ENCODE measurements at regions not wholly inside any gene's neighbourhood (a gene's known extent, or its start where the extent isn't known, plus 50 kb on each side); places are given as distances from the start of the nearest gene placed in this dataset.
"Not testable (repeated sequence)": the region's sequence is repeated elsewhere in the genome, so short reads cannot be mapped to it uniquely, and the experiment has no call there.

GRCh38 chr5:109982966-109983534 lies 293.3 kb downstream of the MAN2A1 start:
- no peak for ATAC-seq (ENCODE audit: poor library complexity)
- DNase-seq: no peak
- intact Hi-C loops (cut with DNase I): no loop called here

GRCh38 chr5:109986726-109987125 lies 297.0 kb downstream of the MAN2A1 start:
- intact Hi-C loops (cut with DNase I): no loop called here
- DNase-seq (no peak), ATAC-seq (ENCODE audit: poor library complexity) (no peak)

DNA sequence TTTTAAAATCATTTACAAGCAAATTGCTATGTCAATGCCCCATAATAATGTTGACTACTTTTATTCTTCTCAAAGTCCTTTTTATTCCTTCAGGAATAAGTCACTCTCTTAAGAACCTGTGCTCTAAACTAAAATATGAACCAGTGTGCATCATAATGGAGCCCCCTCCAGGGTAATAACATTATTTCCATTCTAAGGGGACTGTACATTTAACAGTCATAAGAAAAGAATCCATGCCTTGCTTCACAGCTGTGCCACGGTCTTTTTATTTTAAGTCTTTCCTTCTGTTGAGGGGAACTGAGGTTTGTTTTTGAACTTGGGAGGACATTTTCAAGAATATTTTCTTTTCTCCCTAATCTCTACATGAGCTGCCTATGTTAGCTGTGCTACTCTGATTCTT lies 297.6 kb downstream of the MAN2A1 start:
- ATAC-seq (ENCODE audit: poor library complexity) (no peak), DNase-seq (no peak)
- intact Hi-C loops (cut with DNase I): no loop called here

DNA sequence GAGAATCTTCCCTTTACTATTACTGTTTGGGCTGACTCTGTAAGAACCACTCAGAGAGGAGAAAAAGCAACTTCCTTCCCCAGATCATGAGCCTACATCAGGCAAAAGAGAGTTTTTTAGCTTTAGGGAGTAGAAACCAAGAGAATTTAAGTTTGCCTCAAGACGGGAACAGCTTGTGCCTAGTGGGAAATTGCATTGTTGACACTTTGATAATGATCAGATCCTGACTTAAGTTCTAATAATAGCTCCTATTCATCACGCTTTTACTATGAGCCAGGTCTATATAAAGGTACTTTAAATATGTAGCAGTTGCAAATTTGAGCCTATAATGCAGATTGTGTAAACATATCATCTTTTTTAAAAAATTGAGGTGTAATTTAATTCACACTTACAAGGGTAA lies 298.2 kb downstream of the MAN2A1 start:
- no peak for DNase-seq
- ATAC-seq (ENCODE audit: poor library complexity): peak; percentile 48
- intact Hi-C loops (cut with DNase I): no loop called here

GRCh38 chr5:109989161-109989560 lies 299.4 kb downstream of the MAN2A1 start:
- intact Hi-C loops (cut with DNase I): no loop called here
- DNase-seq (no peak), ATAC-seq (ENCODE audit: poor library complexity) (no peak)

GRCh38 chr5:109989994-109990722 lies 300.4 kb downstream of the MAN2A1 start:
- intact Hi-C loops (cut with DNase I): no loop called here
- DNase-seq: no peak
- ATAC-seq (ENCODE audit: poor library complexity): no peak

DNA sequence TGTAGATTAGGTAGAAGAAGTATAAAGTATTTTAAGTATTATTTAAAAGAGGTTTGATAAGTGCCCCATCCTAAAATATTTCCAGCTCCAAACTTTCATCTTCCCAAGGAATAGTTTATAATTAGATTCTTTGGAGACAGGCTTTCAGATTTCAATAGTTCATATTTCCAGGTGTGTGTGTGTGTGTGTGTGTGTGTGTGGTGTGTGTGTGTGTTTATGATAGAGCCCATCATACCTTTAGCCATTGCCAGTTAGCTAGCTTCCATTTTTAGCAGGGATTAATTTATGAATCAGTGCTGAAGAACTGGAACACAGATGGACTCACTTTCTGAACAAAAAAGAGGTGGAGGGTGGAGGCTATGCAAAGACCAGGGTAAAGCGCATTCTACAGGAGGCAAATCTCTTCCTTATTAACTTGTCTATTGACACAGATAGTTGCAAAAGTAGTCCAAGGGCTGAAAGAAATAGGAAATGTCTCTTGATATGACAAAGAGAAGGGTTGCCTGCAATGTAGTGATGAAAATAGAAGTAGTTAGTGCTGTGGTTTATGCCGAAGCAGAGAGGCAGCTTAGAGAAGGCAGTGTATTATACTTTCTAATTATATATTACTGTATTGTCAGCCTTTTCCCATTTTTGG lies 301.1 kb downstream of the MAN2A1 start:
- no peak for ATAC-seq (ENCODE audit: poor library complexity)
- no peak for DNase-seq
- intact Hi-C loops (cut with DNase I): no loop called here

DNA sequence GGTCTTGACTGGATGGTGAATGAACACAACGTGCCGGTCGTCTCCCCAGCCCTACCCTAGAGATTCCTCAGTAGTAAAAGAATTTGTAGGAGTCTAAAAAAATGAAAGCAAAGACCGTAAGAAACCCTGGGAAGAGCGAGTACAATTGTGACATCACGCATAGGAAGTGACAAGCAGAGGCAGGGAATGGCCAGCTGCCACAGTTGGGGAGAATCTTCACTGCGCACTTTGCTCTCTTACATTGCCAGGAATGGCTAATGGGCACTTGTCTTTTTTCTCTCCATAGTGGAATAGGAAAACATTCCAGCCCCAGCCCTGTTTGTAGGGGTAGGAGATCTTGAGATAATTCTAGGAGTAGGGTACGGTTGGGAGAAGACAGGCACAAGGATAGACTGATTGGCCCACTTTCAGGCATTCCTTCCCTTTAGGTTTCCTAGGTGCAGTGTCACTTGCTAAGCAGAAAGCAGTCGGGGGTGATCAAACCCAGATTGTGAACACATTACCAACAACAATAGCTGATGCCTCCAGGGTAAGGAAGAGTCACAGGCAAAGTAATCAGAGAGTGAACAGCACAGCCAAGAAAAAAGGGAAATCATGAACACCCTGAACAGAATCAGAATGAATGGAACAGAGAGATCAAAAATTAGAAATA lies 302.7 kb downstream of the MAN2A1 start:
- no peak for ATAC-seq (ENCODE audit: poor library complexity)
- DNase-seq: no peak
- intact Hi-C loops (cut with DNase I): no loop called here

DNA sequence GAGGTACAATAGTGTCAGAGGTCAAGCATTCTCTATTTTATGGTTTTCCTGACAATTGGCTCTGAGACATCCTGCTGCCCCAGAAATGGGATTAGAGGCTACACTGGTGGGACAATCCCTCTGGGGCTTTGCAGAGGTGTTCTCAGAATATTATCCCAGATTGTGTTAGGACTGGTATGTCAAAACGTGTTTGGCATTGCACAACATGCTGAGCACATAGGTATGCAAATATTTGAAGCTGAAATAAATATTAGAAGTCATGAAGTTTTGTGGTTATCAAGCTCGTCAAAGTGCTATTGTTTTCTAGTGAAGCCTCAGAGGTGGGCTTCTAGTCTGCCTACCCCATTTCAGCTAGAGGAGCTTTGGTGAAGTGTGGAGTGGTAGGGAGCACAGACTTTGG lies 304.4 kb downstream of the MAN2A1 start:
- ATAC-seq (ENCODE audit: poor library complexity): no peak
- intact Hi-C loops (cut with DNase I): no loop called here
- no peak for DNase-seq

DNA sequence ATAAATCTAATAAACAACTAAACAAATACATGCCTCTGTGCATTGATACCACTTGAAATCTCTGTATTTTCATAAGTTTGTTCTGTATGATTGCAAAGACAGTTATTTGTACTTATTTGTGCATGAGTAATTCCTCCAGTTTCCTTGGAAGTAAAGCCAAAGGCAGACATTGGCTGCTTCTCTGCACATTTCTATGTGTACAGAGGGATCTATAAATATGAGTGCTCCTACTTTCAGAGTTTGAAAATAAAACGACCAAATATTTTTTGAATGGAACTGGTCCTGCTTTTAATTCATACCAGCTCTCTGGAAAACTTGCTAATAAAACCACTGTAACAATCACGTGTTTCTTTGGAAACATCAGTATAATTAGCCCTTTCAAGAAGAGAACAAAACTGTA lies 306.5 kb downstream of the MAN2A1 start:
- no peak for ATAC-seq (ENCODE audit: poor library complexity)
- intact Hi-C loops (cut with DNase I): no loop called here
- no peak for DNase-seq

GRCh38 chr5:109997161-109997560 lies 307.4 kb downstream of the MAN2A1 start:
- intact Hi-C loops (cut with DNase I): no loop called here
- ATAC-seq (ENCODE audit: poor library complexity) (no peak), DNase-seq (no peak)

DNA sequence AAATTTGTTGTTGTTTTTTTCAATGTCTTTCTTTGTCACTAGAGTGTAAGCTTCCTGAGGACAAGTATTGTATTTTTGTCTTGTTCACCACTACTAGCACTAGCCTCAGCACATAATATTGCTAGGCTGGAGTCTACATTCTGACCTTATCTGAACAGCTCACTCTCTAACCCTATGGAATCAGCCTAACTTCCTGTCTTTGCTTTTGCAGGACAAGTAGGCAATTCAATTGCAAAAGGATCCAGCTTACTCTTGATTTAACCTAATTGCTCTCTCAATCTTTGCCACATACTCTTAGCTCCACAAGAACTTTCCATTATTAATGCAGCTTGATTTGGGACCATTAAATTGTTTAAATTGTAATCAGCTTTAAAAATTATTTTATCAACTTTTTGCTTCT lies 308.5 kb downstream of the MAN2A1 start:
- no peak for ATAC-seq (ENCODE audit: poor library complexity)
- no peak for DNase-seq
- intact Hi-C loops (cut with DNase I): no loop called here

DNA sequence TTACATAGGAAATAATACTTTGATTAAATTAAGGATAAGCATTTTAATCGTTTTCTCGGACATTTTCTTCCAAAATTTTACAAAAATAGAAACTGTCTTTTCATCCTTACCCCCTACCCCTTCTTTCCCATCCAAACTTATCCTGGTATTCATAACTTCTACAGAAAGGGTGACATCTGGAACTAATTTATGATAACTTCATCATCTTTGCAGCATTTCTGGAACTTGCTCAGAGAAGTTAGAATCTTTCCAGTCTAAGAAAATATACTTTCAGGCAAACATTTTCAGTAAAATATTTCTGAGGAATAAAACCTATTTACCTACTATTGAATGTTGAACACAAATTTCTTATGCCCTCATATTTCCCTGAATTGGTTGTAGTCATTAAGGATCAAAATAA lies 309.0 kb downstream of the MAN2A1 start:
- DNase-seq: no peak
- ATAC-seq (ENCODE audit: poor library complexity): no peak
- intact Hi-C loops (cut with DNase I): no loop called here

DNA sequence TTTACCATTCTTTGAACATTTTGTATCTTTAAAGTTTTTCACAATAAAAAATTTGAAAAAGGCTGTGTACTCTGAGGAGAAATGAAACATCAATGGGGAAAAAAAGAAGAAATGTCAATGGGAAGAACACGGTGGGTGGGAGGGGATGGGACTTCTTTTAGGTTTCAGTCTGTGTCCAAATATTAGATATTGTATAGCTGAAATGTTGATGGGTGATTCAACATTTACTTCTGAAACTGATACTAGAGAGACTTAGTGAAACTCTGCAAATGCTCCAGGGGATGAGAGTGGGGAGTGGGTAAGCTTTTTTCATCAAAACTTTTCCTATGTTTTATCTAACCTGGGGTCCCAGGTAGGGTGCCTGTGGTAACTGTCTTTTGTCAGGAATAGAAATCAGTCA lies 311.9 kb downstream of the MAN2A1 start:
- DNase-seq: no peak
- intact Hi-C loops (cut with DNase I): no loop called here

GRCh38 chr5:110002652-110003051 lies 312.9 kb downstream of the MAN2A1 start:
- ATAC-seq (ENCODE audit: poor library complexity): no peak
- intact Hi-C loops (cut with DNase I): no loop called here
- no peak for DNase-seq

More for the DNA sequence above, 311.9 kb downstream of the MAN2A1 start:
- ATAC-seq (ENCODE audit: poor library complexity): no peak

- DNase-seq; intact Hi-C loops (cut with DNase I); ATAC-seq (ENCODE audit: poor library complexity): not testable (repeated sequence)
Observed at GRCh38 chr5:110005907-110006562, 316.3 kb downstream of the MAN2A1 start.

DNA sequence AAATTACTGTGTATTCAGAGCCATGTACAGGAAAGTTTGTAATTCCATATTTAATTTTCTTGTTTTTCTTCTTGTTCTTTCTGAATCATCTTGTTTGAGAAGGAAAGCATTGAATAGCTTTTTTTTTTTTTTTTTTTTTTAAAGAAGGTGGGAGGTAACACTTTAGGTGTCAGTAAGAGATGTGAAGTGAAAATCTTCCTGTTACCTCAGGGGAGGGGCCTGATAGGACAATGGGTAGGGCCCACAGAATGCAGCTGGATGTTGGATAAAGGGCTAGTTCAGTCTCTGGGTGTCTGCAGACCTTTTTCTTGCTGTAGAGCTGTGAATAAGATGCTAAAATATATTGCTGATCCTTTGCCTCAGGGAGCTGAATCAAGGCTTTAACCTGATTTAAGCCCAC lies 317.4 kb downstream of the MAN2A1 start:
- intact Hi-C loops (cut with DNase I): no loop called here
- DNase-seq: no peak
- no peak for ATAC-seq (ENCODE audit: poor library complexity)

- intact Hi-C loops (cut with DNase I): no loop called here
- ATAC-seq (ENCODE audit: poor library complexity) (no peak), DNase-seq (no peak)
Observed at GRCh38 chr5:110008131-110008530, 318.4 kb downstream of the MAN2A1 start.

- intact Hi-C loops (cut with DNase I): no loop called here
- ATAC-seq (ENCODE audit: poor library complexity) (no peak), DNase-seq (no peak)
Observed at GRCh38 chr5:110012145-110012544, 322.4 kb downstream of the MAN2A1 start.

Data from Right ventricle myocardium superior (tissue), 1 donor.